ENCODE measurements at regions not wholly inside any gene's neighbourhood (a gene's known extent, or its start where the extent isn't known, plus 50 kb on each side); places are given as distances from the start of the nearest gene placed in this dataset.

DNA sequence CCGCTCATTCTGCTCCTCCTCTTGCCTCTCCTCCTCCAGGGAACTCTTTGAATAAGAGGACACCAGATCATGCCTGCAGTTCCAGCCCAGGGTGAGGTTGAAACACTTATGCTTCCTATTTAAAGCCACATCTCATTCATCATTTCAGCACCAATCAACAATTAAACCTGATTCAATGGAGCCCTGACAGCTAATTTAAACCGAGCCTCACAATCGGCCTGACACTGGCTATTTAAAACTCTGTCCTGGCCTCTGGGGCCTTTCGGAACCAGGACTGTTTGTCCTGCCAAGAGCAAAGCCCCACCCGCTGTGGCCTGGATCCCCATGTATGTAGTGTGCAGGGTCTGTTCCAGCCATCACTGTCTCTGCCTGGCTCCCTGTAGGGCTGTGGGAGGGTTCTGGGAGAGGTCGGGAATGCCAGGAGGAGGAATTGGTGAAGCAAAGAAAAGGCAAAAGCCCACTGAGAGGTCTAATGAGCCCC lies 97.4 kb downstream of the MCFD2 start:
- TF ChIP-seq, protein P1, sequence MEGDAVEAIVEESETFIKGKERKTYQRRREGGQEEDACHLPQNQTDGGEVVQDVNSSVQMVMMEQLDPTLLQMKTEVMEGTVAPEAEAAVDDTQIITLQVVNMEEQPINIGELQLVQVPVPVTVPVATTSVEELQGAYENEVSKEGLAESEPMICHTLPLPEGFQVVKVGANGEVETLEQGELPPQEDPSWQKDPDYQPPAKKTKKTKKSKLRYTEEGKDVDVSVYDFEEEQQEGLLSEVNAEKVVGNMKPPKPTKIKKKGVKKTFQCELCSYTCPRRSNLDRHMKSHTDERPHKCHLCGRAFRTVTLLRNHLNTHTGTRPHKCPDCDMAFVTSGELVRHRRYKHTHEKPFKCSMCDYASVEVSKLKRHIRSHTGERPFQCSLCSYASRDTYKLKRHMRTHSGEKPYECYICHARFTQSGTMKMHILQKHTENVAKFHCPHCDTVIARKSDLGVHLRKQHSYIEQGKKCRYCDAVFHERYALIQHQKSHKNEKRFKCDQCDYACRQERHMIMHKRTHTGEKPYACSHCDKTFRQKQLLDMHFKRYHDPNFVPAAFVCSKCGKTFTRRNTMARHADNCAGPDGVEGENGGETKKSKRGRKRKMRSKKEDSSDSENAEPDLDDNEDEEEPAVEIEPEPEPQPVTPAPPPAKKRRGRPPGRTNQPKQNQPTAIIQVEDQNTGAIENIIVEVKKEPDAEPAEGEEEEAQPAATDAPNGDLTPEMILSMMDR (IDR thresholded peaks at IDR 0.05; ENCODE audit: low read depth, low read length), result no peak
- peaks cover 28% of the 10 kb centered on the region for H3K4me1 ChIP-seq (ENCODE audit: low read depth)
- DNase-seq (ENCODE audit: low read depth in 1 of 2, low spot score in 1 of 2), result peak in 1 of 2 donors; percentile 61
- H3K9me3 ChIP-seq (ENCODE audit: low read depth), result no peaks in the 10 kb centered on the region
- H3K27ac ChIP-seq, result peak overlapping the region; percentile 46
- H3K27me3 ChIP-seq, result no peaks in the 10 kb centered on the region
- H3K36me3 ChIP-seq, result no peaks in the 10 kb centered on the region
- no peak overlapping the region for H3K4me3 ChIP-seq

DNA sequence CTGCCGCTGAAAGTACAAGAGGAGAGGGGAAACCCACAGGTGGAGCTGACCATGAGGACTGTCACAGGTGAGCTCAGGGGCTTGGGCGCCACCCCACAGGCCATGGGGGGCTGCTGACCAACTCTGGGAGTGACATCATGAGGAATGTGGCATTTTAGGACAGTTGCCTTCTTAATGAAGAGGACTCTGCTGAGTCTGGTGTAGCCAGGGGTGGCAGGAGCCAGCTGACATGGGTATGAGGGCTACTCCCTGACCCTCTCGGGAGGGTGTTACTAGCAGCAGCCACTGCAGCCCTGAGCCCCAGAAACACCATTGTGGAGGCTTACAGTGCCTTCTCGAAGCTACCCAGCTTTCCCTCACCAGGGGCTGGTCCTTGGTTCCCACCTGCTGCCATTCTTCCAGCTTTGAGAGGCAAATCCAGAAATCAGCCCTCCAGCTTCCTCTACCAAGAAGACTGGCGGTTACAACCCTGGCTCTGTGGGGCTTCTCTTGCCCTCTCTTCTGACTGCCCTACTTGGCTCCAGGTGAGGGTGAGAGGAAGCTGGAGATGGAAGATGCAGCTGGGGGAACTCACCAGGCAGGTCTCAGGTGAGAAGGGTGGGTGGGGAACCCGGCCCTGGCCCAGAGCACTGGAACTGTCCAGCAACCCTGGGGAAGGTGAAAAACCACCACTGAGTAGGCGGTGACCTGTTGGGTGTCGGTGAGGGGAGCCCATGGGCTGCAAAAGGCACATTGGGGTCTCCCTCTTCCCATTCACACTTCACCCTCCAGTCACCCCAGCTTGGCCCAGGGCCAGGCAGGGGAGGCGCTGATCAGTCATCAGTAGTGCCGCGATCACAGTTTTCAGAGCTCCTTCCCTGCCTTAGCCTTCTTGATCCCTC lies 98.5 kb downstream of the MCFD2 start:
- Histone ChIP-seq H3K36me3 (no peaks in the 10 kb centered on the region), H3K27ac (no peak overlapping the region), H3K4me3 (no peak overlapping the region), H3K9me3 (ENCODE audit: low read depth) (no peaks in the 10 kb centered on the region), H3K4me1 (ENCODE audit: low read depth) (peaks cover 22% of the 10 kb centered on the region), H3K27me3 (no peaks in the 10 kb centered on the region)
- no peak for DNase-seq (ENCODE audit: low read depth in 1 of 2, low spot score in 1 of 2)
- TF ChIP-seq, protein P1 (IDR thresholded peaks at IDR 0.05; ENCODE audit: low read depth, low read length), result no peak

DNA sequence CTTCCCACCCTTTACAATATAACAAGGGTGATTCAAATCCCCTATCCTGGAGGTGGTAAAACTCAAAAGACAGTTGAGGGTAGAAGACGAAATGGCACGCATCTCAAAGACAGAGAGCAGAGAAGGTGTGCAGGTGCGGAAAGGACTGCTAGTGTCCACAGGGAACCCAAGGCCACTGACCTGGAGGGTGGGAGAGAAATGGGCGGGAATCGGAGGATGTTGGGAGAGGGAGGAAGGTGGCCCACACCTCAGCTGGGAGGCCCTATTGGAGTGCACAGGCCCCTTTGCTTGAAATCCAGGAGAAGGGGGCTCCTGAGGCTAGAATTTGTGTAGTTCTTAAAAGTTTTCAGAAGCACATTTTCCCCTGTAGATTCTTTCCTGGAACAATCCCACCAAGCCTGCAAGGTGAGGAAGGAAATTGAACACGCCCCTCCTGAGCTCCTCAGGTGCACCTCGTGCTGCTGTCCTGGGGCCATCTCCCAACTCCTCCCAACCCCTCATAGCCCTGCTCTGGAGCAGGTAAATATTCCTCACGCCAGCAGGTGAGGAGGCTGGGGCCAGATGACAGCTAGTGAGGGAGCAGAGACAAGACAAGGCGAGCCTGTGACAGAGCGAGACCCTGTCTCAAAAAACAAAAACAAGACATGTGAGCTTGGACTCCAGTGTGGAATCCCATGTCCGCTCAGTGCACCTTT lies 99.3 kb downstream of the MCFD2 start:
- Histone ChIP-seq H3K27ac (no peak overlapping the region), H3K36me3 (no peaks in the 10 kb centered on the region), H3K4me3 (no peak overlapping the region), H3K27me3 (no peaks in the 10 kb centered on the region), H3K4me1 (ENCODE audit: low read depth) (peaks cover 18% of the 10 kb centered on the region), H3K9me3 (ENCODE audit: low read depth) (no peaks in the 10 kb centered on the region)
- TF ChIP-seq, protein P1 (IDR thresholded peaks at IDR 0.05; ENCODE audit: low read depth, low read length), result no peak
- DNase-seq (ENCODE audit: low read depth in 1 of 2, low spot score in 1 of 2), result no peak

DNA sequence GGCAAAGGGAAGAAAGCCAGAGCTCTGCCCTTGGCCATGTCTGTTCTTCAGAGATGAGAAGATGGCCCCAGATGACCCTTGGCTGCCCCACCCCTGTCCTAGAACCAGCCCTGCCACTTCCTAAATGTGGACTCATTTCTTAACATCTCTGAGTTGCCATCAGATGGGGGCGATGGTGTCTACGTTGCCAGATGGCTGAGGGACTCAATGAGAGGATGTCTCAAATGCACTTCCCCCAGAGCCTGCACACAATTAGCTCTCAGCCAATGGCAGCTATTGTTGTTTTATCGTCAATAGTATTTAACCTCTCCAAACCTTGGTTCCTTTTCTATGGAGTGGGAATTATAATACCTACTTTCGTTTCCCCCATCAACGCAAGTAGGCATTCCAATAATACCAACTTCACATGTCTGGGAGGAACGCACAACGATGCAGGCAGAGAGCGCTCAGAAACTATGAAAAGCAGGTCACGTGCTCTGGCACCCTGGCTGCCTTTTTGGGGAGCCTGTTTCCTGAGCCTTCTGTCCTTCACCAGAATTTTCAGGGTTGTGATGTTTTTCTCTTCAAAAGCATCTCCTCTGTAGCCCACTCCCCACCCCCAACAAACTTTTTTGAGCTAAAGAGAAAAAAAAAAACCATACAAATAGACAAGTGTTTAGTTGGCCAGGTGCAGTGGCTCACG lies 100.3 kb downstream of the MCFD2 start:
- H3K27ac ChIP-seq, result no peak overlapping the region
- H3K4me1 ChIP-seq (ENCODE audit: low read depth), result peaks cover 18% of the 10 kb centered on the region
- H3K4me3 ChIP-seq, result no peak overlapping the region
- TF ChIP-seq, protein P1 (IDR thresholded peaks at IDR 0.05; ENCODE audit: low read depth, low read length), result no peak
- H3K27me3 ChIP-seq, result no peaks in the 10 kb centered on the region
- no peaks in the 10 kb centered on the region for H3K9me3 ChIP-seq (ENCODE audit: low read depth)
- H3K36me3 ChIP-seq, result no peaks in the 10 kb centered on the region
- no peak for DNase-seq (ENCODE audit: low read depth in 1 of 2, low spot score in 1 of 2)

DNA sequence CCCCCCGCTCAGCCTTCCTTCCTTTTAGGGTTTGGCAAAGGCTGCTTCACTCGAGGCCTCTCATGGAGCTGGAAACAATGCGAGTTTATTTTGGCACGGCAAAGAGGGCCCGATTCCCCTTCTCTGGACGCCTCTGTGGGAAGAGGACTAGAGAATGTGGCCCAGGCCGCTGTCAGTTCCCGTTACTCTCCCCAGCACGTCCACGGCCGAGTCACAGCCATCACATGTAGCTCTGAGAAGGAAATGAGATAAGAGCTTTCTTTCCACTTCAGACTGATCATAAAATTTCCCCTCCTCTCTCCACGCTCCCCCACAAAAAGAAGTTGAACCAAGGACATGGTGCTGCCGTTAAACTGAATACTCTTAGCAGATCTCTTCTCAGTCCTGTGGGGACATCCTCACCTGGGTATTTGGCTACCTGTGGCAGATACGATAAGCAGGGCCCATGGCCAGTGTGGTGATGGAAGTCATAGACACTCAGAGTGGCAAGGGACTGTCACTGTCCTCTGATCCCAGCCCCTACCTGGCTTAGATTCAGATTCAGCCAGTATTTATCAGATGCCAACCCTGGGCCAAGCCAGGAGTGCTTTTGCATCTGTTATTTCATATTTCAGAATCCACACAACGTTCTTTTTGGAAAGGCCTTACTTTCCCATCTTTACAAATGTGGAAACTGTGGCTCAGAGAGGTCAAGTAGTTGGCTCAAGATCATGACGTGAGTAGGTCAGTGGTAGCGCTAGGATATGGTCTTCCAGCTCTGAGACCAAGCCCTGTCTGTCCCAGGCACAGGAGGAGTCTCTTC lies 101.2 kb downstream of the MCFD2 start:
- DNase-seq (ENCODE audit: low read depth in 1 of 2, low spot score in 1 of 2), result peak; percentile 42 to 98
- H3K36me3 ChIP-seq, result no peaks in the 10 kb centered on the region
- no peaks in the 10 kb centered on the region for H3K27me3 ChIP-seq
- H3K27ac ChIP-seq, result peak overlapping the region; percentile 8
- peaks cover 18% of the 10 kb centered on the region for H3K4me1 ChIP-seq (ENCODE audit: low read depth)
- H3K9me3 ChIP-seq (ENCODE audit: low read depth), result no peaks in the 10 kb centered on the region
- TF ChIP-seq, protein P1 (IDR thresholded peaks at IDR 0.05; ENCODE audit: low read depth, low read length), result no peak
- no peak overlapping the region for H3K4me3 ChIP-seq

All from cardiac muscle cell (in vitro differentiated cells and primary cell).